HG02852 (cell line): ENCODE measurements at regions not wholly inside any gene's neighbourhood (a gene's known extent, or its start where the extent isn't known, plus 50 kb on each side); places are given as distances from the start of the nearest gene placed in this dataset.
"Not testable (repeated sequence)": the region's sequence is repeated elsewhere in the genome, so short reads cannot be mapped to it uniquely, and the experiment has no call there.

Experiments
- ATAC-seq: cut with Tn5 transposase; IDR thresholded peaks from one replicate; pipeline ENCODE4 v1.9.1; 2021; ENCODE audit warnings: mild to moderate bottlenecking, moderate library complexity; ENCODE audit not compliant: unreplicated experiment

DNA sequence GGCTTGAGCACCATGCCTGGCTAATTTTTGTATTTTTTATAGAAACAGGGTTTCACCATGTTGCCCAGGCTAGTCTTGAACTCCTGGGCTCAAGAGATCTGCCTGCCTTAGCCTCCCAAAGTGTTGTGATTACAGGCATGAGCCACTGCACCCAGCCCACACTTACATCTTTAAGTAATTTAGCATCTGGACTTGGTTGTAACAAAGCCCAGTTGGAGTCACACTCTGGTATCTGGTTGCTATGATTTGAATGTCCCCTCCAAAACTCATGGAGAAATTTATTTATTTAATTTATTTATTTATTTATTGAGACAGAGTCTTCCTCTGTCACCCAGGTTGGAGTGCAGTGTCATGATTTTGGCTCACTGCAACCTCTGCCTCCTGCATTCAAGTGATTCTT is 52.7 kb upstream of the TSC22D1 start:
- ATAC-seq, result not testable (repeated sequence)

DNA sequence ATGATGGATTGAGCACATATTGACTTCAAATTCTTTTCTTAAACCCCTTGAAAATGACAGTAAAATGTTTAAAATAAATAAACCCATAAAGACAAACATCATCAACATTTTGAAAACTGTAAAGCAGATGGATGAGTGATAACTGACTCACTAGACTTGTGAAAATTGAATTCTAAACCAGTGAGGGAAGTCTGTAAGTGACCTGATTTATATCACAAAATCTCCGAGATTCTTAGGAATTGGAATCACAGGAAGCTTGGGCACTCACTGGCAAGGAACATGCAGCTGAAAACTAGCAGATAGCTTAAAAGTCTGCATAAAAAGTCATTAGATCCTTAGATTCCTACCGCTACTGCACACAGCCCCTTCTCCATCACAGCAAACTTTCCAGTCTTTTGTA is 51.3 kb upstream of the TSC22D1 start:
- ATAC-seq, result no peak

DNA sequence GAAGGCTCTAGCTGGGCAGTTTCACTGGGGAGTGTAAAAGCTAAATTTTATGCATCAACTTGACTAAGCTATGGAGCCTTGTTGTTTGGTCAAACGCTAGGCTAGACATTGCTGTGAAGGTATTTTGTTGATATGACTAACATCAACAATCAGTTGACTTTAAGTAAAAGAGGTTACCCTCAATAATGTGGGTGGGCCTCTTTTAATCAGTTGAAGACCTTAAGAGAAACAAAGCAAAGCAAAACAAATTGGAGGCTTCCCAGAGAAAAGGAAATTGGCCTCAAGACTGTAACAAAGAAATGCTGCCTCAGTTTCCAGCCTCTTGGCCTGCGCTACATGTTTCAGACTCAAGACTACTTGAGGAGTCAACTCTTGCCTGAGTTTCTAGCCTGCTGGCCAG is 50.0 kb upstream of the TSC22D1 start:
- no peak for ATAC-seq
